GM12878 (cell line): ENCODE measurements at regions not wholly inside any gene's neighbourhood (a gene's known extent, or its start where the extent isn't known, plus 50 kb on each side); places are given as distances from the start of the nearest gene placed in this dataset.
"Not testable (repeated sequence)": the region's sequence is repeated elsewhere in the genome, so short reads cannot be mapped to it uniquely, and the experiment has no call there.

Experiments used
- CBX3 ChIP-seq: fragments of 200-600 bp; sonication (generic); IDR thresholded peaks from 2 replicates; pipeline ENCODE4 v1.6.1; 2016; ENCODE audit warnings: low read depth, borderline replicate concordance
- CREM ChIP-seq: IDR thresholded peaks from 2 replicates; pipeline ENCODE4 v1.6.1; 2014; ENCODE audit warnings: antibody characterized with exemption, low read depth
- CTCF ChIP-seq, 3 experiments: IDR thresholded peaks in 2 of 3; conservative IDR thresholded peaks in 1 of 3; 2 replicates each; pipeline ENCODE4 v1.5.1; 2011; ENCODE audit warnings: low read depth in 3 of 3, low read length in 3 of 3, mild to moderate bottlenecking in 3 of 3, control low read depth in 2 of 3, moderate library complexity in 2 of 3, inconsistent platforms in 1 of 3, mixed read lengths in 1 of 3; ENCODE audit not compliant: control insufficient read depth in 2 of 3, insufficient read depth in 1 of 3; ENCODE audit errors: extremely low read depth in 1 of 3
- EP300 ChIP-seq, 2 experiments: fragments of 150-350 bp in 1 of 2; IDR thresholded peaks; 2 replicates each; pipeline ENCODE4 v1.6.1; 2011 to 2012; ENCODE audit warnings: low read depth in 2 of 2, low read length in 2 of 2, borderline replicate concordance in 1 of 2, improper control_type of control experiment in 1 of 2, inconsistent platforms in 1 of 2; ENCODE audit not compliant: control insufficient read depth in 1 of 2
- ETV6 ChIP-seq, 2 experiments: fragments of 450-650 bp in 1 of 2; IDR thresholded peaks in 1 of 2; conservative IDR thresholded peaks in 1 of 2; 2 replicates each; pipeline ENCODE4 v1.6.1; 2014; ENCODE audit warnings: antibody characterized with exemption in 1 of 2, borderline replicate concordance in 1 of 2, low read depth in 1 of 2, mild to moderate bottlenecking in 1 of 2, moderate library complexity in 1 of 2
- GABPA ChIP-seq: IDR thresholded peaks from 2 replicates; pipeline ENCODE4 v1.6.1; 2014; ENCODE audit warnings: antibody characterized with exemption, low read depth, mild to moderate bottlenecking, inconsistent platforms
- PAX5 ChIP-seq: IDR thresholded peaks from 2 replicates; pipeline ENCODE4 v1.6.1; 2011; ENCODE audit warnings: low read depth, low read length, borderline replicate concordance
- PML ChIP-seq: IDR thresholded peaks from 2 replicates; pipeline ENCODE4 v1.6.1; 2012; ENCODE audit warnings: low read length, inconsistent platforms
- POLR2A ChIP-seq: IDR thresholded peaks from 2 replicates; pipeline ENCODE4 v1.6.1; 2011; ENCODE audit warnings: low read depth, mild to moderate bottlenecking, low read length
- REST ChIP-seq: IDR thresholded peaks from 2 replicates; pipeline ENCODE4 v1.6.1; 2012; ENCODE audit warnings: mild to moderate bottlenecking, low read depth, low read length
- ZBTB33 ChIP-seq: fragments of 450-650 bp; IDR thresholded peaks from 2 replicates; pipeline ENCODE4 v1.6.1; 2017; ENCODE audit warnings: mild to moderate bottlenecking
- ZBTB40 ChIP-seq: fragments of 450-650 bp; IDR thresholded peaks from 2 replicates; pipeline ENCODE4 v1.6.1; 2016; ENCODE audit warnings: mild to moderate bottlenecking, moderate library complexity, borderline replicate concordance

- not testable (repeated sequence) for TF ChIP-seq ETV6 (conservative IDR thresholded peaks at IDR 0.05 in 1 of 2, IDR thresholded peaks at IDR 0.05 in 1 of 2; ENCODE audit: borderline replicate concordance in 1 of 2, low read depth in 1 of 2); PML; CTCF (IDR thresholded peaks at IDR 0.05 in 2 of 3, conservative IDR thresholded peaks at IDR 0.05 in 1 of 3; ENCODE audit: control insufficient read depth in 2 of 3, extremely low read depth in 1 of 3, insufficient read depth in 1 of 3, low read depth in 3 of 3, low read length in 3 of 3); ZBTB40; GABPA; CREM; CBX3; EP300 (IDR thresholded peaks at IDR 0.05; ENCODE audit: borderline replicate concordance in 1 of 2, control insufficient read depth in 1 of 2, low read depth in 2 of 2, low read length in 2 of 2); ZBTB33; POLR2A; PAX5; REST
Observed at GRCh38 chr14:105587034-105587433, 60.7 kb downstream of the TMEM121 start.
